ENCODE measurements at regions not wholly inside any gene's neighbourhood (a gene's known extent, or its start where the extent isn't known, plus 50 kb on each side); places are given as distances from the start of the nearest gene placed in this dataset.

DNA sequence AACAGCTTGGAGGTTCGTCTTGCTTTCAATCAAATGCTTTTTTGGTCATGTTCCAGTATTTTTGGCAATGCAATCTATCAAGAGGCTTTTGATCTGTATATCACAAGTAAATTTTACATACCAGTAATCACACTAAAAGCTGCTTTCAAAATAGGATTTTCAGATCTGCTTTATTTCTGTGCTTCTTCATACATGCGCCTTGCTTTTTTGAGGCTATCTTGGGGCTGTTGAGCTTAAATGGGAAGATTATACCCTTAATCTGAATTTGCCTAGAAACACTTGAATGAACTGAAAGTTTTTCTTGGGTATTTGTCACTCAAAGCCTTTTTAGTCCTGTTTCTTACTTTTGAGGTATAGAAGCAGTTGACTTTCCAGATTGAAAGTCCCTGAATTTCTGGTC is 62.1 kb upstream of the DCBLD2 start:
- H4K5ac ChIP-seq (ENCODE audit: insufficient read length, low read depth, low read length), result no peak overlapping the region
- no peaks in the 10 kb centered on the region for H3K23me2 ChIP-seq (ENCODE audit: insufficient read length, low read depth, low read length, poor library complexity, severe bottlenecking)
- no peak overlapping the region for H2AK5ac ChIP-seq (ENCODE audit: insufficient read length, low read length)
- H2BK5ac ChIP-seq (ENCODE audit: insufficient read length, low read length), result no peak overlapping the region
- H3K18ac ChIP-seq (ENCODE audit: insufficient read length, low read depth, low read length), result no peak overlapping the region
- no peak overlapping the region for H3K4me2 ChIP-seq (ENCODE audit: insufficient read depth, insufficient read length, low read length)
- no peak for DNase-seq
- no peak overlapping the region for H3K4ac ChIP-seq (ENCODE audit: low read depth, low read length)
- no peak overlapping the region for H2BK20ac ChIP-seq (ENCODE audit: low read depth, low read length, poor library complexity, severe bottlenecking)
- no peaks in the 10 kb centered on the region for H3K4me1 ChIP-seq (ENCODE audit: insufficient read depth, low read length)
- WGBS (ENCODE audit: extremely low coverage, insufficient read length, low lambda C conversion rate), result no CpG with 5 or more reads among the region's 2 CpGs
- H4K8ac ChIP-seq (replicated peaks; ENCODE audit: insufficient read length, low read depth, low read length), result no peak overlapping the region
- H3K9me3 ChIP-seq (ENCODE audit: control insufficient read depth, low read depth, low read length), result no peaks in the 10 kb centered on the region
- no peak overlapping the region for H3K27ac Mint-ChIP-seq
- no peak overlapping the region for H2AFZ ChIP-seq (ENCODE audit: low read length)
- H3K9ac ChIP-seq (ENCODE audit: extremely low read depth, insufficient read length, low read length), result no peak overlapping the region
- TF ChIP-seq, protein P1, sequence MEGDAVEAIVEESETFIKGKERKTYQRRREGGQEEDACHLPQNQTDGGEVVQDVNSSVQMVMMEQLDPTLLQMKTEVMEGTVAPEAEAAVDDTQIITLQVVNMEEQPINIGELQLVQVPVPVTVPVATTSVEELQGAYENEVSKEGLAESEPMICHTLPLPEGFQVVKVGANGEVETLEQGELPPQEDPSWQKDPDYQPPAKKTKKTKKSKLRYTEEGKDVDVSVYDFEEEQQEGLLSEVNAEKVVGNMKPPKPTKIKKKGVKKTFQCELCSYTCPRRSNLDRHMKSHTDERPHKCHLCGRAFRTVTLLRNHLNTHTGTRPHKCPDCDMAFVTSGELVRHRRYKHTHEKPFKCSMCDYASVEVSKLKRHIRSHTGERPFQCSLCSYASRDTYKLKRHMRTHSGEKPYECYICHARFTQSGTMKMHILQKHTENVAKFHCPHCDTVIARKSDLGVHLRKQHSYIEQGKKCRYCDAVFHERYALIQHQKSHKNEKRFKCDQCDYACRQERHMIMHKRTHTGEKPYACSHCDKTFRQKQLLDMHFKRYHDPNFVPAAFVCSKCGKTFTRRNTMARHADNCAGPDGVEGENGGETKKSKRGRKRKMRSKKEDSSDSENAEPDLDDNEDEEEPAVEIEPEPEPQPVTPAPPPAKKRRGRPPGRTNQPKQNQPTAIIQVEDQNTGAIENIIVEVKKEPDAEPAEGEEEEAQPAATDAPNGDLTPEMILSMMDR (conservative IDR thresholded peaks at IDR 0.05), result no peak
- H3T11ph ChIP-seq (ENCODE audit: low read length), result no peak overlapping the region
- H3K4me1 Mint-ChIP-seq, result no peaks in the 10 kb centered on the region
- H3K27me3 Mint-ChIP-seq (ENCODE audit: low read depth), result no peaks in the 10 kb centered on the region
- H3K4me3 Mint-ChIP-seq, result no peak overlapping the region
- H3K36me3 Mint-ChIP-seq (ENCODE audit: insufficient read depth in 1 of 3, low read depth in 3 of 3), result no peaks in the 10 kb centered on the region
- no peak overlapping the region for H3K23ac ChIP-seq (ENCODE audit: insufficient read length, low read depth, low read length)
- H2BK15ac ChIP-seq (ENCODE audit: low read depth, low read length), result no peak overlapping the region
- H3K79me1 ChIP-seq (ENCODE audit: insufficient read depth, low read depth, low read length, poor library complexity, severe bottlenecking), result no peaks in the 10 kb centered on the region
- no peak overlapping the region for H3K27ac ChIP-seq (ENCODE audit: insufficient read length, low read depth, low read length)
- H2BK120ac ChIP-seq (ENCODE audit: low read depth, low read length, poor library complexity, severe bottlenecking), result no peak overlapping the region
- no peaks in the 10 kb centered on the region for H3K27me3 ChIP-seq (ENCODE audit: insufficient read depth, low read length)
- H3K9me3 Mint-ChIP-seq, result no peaks in the 10 kb centered on the region
- no peak overlapping the region for H2BK12ac ChIP-seq (ENCODE audit: insufficient read length, low read depth, low read length)
- H3K79me2 ChIP-seq (ENCODE audit: insufficient read depth, low read length), result no peaks in the 10 kb centered on the region
- H4K20me1 ChIP-seq (ENCODE audit: control insufficient read depth, insufficient read depth, insufficient read length), result no peaks in the 10 kb centered on the region
- no peak overlapping the region for H4K91ac ChIP-seq (ENCODE audit: insufficient read length, low read depth, low read length)
- no peak overlapping the region for H3K56ac ChIP-seq (ENCODE audit: insufficient read length, low read depth, low read length)
- no peak overlapping the region for H3K14ac ChIP-seq (ENCODE audit: insufficient read depth, low read length)
